GM18517 (cell line): ENCODE measurements at regions not wholly inside any gene's neighbourhood (a gene's known extent, or its start where the extent isn't known, plus 50 kb on each side); places are given as distances from the start of the nearest gene placed in this dataset.

Experiments used
- ATAC-seq: cut with Tn5 transposase; IDR thresholded peaks from one replicate; pipeline ENCODE4 v1.9.1; 2021; ENCODE audit warnings: mild to moderate bottlenecking, moderate library complexity; ENCODE audit not compliant: unreplicated experiment

DNA sequence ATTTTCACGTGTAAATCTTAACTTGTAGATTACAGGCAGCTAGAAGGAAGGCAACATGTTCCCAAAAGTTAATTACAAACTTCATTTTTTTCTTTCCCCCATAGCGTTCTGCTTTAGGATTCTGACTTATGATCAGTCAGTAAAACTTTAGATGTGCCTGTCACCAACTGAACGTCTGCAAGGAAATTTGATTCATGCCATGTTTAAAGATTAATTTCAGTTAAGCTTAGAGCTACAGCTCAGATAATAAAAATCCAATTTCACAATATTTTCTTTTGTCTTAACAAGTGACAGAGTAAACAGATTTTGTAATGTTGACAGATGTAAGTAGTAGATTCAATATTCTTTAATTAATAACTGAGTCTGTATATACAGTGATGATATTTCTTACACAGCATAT lies 253.1 kb downstream of the NFKBIZ start:
- ATAC-seq: no peak

DNA sequence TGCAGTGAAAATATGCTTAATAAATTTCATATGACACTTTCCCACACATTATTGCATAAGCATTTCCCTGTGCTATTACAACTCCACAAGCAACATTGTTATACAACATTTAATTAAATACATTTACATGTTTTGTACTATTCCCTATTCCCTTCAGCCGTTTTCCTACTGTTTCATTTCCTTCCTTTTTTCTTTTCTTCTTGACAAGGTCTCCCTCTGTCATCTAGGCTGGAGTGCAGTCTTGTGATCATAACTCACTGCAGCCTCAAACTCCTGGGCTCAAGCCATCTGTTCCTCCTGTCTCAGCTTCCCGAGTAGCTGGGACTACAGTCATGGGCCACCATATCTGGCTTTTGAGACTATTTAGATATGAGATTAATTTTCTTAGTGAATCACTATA lies 254.7 kb downstream of the NFKBIZ start:
- ATAC-seq: no peak

DNA sequence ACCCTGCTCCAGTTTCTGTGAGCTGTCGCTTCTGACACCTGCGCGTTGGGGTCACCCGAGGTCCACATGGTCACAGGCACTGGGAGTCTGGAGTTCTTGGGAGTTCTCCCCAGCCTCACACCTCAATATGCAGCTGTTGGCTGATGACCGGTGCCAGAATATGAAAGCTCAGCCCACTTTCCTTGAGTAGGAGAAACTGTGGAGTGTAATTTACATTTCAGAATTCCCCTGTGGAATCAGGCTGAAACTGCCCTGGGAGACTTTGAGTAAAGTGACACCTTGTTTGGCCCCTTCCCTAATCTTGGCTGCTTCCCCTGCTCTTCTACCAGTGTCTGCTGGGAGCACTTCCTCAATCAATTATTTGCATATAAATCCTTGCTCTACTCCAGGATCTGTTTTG lies 255.9 kb downstream of the NFKBIZ start:
- no peak for ATAC-seq

GRCh38 chr3:102106416-102107097 lies 257.2 kb downstream of the NFKBIZ start:
- no peak for ATAC-seq

- ATAC-seq: no peak
Observed at GRCh38 chr3:102112704-102113230, 263.5 kb downstream of the NFKBIZ start.

- no peak for ATAC-seq
Observed at GRCh38 chr3:102113421-102114041, 264.2 kb downstream of the NFKBIZ start.

GRCh38 chr3:102114264-102114979 lies 265.1 kb downstream of the NFKBIZ start:
- ATAC-seq: no peak

DNA sequence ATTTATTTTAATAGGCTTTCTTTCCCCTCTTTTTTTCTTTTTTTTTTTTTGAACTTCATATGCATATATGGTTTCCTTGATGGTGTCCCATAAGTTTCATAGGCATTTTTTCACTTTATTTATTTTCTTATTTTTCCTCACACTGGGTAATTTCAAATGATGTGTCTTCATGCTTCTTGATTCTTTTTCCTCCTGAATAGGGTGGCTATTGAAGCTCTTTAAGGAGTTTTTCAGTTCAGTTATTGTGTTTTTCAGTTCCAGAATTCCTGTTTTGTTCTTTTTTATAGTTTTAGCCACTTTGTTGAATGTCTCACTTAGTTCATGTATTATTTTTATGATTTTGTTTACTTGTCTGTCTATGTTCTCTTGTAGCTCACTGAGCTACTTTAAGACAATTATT lies 273.2 kb downstream of the NFKBIZ start:
- ATAC-seq: no peak

GRCh38 chr3:102123590-102124190 lies 274.4 kb downstream of the NFKBIZ start:
- no peak for ATAC-seq

DNA sequence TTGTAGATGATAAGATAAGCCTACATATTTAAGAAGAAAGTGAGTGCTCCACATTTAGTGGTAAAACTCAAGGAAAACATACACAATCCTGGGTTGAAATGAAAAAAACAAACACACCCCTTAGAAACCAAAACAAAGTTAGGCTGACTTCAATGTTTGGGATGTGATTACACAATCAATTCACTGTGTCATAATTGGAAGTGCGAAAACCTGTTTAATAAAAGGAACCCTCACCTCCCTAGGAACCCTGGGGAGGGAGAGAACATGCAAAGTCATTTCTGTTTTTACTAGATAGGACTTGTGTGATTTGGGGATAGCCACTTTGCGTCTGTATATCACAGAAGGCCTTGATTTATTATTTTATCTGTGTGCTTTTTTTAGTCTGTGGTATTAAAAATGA lies 275.0 kb downstream of the NFKBIZ start:
- no peak for ATAC-seq

DNA sequence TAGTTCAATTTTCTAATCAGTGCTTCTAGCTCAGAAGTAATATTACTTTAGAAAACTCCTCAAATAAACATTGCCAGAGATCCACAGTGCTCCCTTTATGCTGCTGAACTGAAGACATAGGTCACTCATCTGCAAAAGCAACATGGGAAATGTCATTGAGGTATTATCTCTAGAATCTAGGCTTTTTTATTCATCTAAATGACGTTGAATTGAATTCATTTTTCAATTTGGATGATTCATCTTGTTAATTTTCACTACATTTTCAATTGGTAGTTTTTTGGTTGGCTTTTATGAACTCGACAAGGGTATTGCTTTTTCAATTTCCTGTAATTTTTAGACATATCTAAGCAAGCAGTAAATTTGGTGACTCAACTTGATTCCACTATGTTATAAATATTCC lies 275.4 kb downstream of the NFKBIZ start:
- no peak for ATAC-seq

GRCh38 chr3:102125197-102125993 lies 276.1 kb downstream of the NFKBIZ start:
- ATAC-seq: no peak

GRCh38 chr3:102125994-102126368 lies 276.7 kb downstream of the NFKBIZ start:
- ATAC-seq: no peak

GRCh38 chr3:102129760-102130608 lies 280.7 kb downstream of the NFKBIZ start:
- no peak for ATAC-seq

DNA sequence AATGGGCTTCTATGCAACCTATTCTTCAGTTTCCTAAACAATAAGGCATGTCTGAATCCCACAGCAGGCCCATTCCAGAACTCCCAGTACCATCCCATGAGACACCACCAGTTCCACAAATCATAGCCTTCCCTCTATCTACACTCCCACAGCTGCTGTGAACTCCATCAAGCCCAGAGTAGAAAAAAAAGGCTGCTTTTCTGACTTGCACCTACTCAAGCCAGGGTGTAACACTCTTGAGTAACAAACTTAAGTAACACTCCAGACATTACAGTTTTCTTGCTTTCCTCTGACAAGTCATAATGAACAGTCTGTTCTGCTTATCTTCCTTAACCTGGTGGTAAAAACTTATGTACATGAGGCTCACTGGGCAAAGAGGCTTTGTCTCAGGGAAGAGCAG lies 283.1 kb downstream of the NFKBIZ start:
- no peak for ATAC-seq

DNA sequence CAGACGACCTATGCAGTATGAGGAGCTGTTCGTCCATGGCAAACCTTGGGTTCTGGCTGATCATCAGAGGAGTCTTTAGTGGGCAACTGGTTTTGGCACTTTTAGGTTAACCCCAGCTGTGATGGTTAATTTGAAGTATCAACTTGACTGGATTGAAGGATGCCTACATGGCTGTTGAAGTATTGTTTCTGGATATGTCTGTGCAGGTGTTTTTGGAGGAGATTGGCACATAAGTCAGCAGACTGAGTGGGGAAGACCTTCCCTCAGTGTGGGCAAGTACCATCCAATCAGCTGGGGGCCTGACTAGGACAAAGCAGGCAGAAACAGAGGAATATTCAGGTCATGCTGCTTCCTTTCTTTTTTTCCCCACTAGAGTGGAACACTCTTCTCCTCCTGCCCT lies 284.1 kb downstream of the NFKBIZ start:
- ATAC-seq: no peak

GRCh38 chr3:102135316-102135715 lies 286.0 kb downstream of the NFKBIZ start:
- ATAC-seq: no peak

DNA sequence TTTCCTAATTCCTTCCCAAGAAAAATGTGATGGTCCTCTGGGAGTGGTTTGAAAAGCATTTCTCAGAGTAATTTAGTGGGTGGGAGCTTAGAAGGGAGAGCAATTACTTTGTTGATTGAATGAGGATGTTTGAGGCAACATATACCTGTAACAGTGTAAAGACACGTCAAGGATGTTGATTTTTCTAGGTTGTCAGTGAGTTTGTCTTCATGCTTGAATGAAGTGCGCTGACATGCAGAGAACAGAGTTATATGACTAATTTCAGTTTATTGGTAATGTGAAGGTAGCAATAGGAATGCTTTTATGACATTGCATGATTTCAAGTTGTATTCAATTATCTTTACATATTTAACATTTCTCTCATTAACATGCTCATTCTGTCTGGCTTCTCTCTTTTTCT lies 286.9 kb downstream of the NFKBIZ start:
- no peak for ATAC-seq

DNA sequence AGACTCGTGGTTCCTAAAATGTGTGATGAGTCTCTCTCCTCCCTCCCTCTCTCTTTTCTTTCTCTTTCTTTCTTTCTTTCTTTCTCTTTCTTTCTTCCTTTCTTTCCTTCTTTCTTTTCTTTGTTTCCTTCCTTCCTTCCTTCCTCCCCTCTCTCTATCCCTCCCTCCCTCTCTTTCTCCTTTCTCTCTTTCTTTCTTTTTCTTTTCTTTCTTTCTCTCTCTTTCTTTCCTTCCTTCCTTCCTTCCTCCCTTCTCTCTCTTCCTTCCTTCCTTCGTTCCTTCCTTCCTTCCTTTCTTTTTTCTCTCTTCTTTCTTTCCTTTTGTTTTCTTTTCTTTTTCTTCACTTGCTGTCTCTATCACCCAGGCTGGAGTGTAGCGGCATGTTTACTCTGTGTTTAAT lies 290.8 kb downstream of the NFKBIZ start:
- no peak for ATAC-seq
